Fibroblast of lung (primary cell): ENCODE measurements at regions not wholly inside any gene's neighbourhood (a gene's known extent, or its start where the extent isn't known, plus 50 kb on each side); places are given as distances from the start of the nearest gene placed in this dataset.

Source experiments
- EZH2 ChIP-seq: IDR thresholded peaks from 2 replicates; pipeline ENCODE4 v1.5.1; 2012; ENCODE audit warnings: low read length, control low read depth, mild to moderate bottlenecking; ENCODE audit errors: missing control alignments
- TF ChIP-seq, protein P1 (sequence below), 2 donors: IDR thresholded peaks in 1 of 2; conservative IDR thresholded peaks in 1 of 2; 1 replicate in 1 of 2; 2 replicates in 1 of 2; pipeline ENCODE4 v1.5.1; 2011 to 2012; ENCODE audit warnings: low read length in 2 of 2, control low read depth in 1 of 2, inconsistent platforms in 1 of 2, low read depth in 1 of 2, mild to moderate bottlenecking in 1 of 2

GRCh38 chr3:22386107-22386506 lies 635.1 kb upstream of the ZNF385D start:
- TF ChIP-seq, protein P1, sequence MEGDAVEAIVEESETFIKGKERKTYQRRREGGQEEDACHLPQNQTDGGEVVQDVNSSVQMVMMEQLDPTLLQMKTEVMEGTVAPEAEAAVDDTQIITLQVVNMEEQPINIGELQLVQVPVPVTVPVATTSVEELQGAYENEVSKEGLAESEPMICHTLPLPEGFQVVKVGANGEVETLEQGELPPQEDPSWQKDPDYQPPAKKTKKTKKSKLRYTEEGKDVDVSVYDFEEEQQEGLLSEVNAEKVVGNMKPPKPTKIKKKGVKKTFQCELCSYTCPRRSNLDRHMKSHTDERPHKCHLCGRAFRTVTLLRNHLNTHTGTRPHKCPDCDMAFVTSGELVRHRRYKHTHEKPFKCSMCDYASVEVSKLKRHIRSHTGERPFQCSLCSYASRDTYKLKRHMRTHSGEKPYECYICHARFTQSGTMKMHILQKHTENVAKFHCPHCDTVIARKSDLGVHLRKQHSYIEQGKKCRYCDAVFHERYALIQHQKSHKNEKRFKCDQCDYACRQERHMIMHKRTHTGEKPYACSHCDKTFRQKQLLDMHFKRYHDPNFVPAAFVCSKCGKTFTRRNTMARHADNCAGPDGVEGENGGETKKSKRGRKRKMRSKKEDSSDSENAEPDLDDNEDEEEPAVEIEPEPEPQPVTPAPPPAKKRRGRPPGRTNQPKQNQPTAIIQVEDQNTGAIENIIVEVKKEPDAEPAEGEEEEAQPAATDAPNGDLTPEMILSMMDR (conservative IDR thresholded peaks at IDR 0.05 in 1 of 2, IDR thresholded peaks at IDR 0.05 in 1 of 2; ENCODE audit: low read depth in 1 of 2, low read length in 2 of 2) = no peak
- TF ChIP-seq EZH2 = no peak
